NT2/D1 (cell line): ENCODE measurements at regions not wholly inside any gene's neighbourhood (a gene's known extent, or its start where the extent isn't known, plus 50 kb on each side); places are given as distances from the start of the nearest gene placed in this dataset.

ENCODE experiments used
- SUZ12 ChIP-seq: IDR thresholded peaks from 2 replicates; pipeline ENCODE4 v1.6.1; 2011; ENCODE audit not compliant: insufficient read length, insufficient read depth; ENCODE audit errors: extremely low read depth
- YY1 ChIP-seq: IDR thresholded peaks from 2 replicates; pipeline ENCODE4 v1.6.1; 2011; ENCODE audit not compliant: insufficient read length, insufficient read depth

DNA sequence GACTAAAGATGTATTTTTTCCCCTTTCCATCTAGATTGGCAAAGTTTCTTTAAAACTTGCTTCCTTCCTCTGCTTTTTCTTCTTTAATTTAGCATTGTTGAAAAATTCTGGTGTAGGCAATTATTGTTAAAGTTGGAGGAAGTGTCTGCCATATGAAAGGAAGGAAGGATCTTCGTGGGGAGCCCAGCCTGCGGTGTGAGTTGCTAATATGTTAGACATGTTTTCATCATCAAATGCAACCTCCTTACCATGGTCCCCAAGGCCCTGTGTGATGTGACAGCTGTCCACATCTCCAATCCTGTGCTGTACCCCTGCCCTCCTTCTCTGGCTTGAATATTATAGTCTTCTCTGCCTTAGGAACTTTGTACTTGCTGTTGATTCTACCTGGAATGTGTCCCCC is 81.0 kb upstream of the ZBTB18 start:
- TF ChIP-seq SUZ12: no peak
- TF ChIP-seq YY1: no peak
